ENCODE measurements at regions not wholly inside any gene's neighbourhood (a gene's known extent, or its start where the extent isn't known, plus 50 kb on each side); places are given as distances from the start of the nearest gene placed in this dataset.
"Not testable (repeated sequence)": the region's sequence is repeated elsewhere in the genome, so short reads cannot be mapped to it uniquely, and the experiment has no call there.

- no peak overlapping the region for H3K4me2 ChIP-seq (replicated peaks; ENCODE audit: extremely low read depth, low read length, poor library complexity, severe bottlenecking)
- H3K27ac ChIP-seq (ENCODE audit: low read depth in 1 of 2, low read length in 2 of 2): no peak overlapping the region
- no peak for TF ChIP-seq CTCF (IDR thresholded peaks at IDR 0.05)
- H2AFZ ChIP-seq (ENCODE audit: insufficient read depth, low read depth, low read length, poor library complexity, severe bottlenecking): no peak overlapping the region
- H4K20me1 ChIP-seq (ENCODE audit: insufficient read depth, low read length): no peaks in the 10 kb centered on the region
- H3K4me1 ChIP-seq (ENCODE audit: control insufficient read depth in 1 of 2, insufficient read depth in 2 of 2, low read length in 2 of 2): no peaks in the 10 kb centered on the region
- intact Hi-C loops (cut with micrococcal nuclease): no loop called here
- Mint-ChIP-seq H3K27ac (no peak overlapping the region), H3K36me3 (no peaks in the 10 kb centered on the region), H3K4me3 (no peak overlapping the region), H3K4me1 (peaks cover 4% of the 10 kb centered on the region), H3K27me3 (ENCODE audit: low read depth in 3 of 3) (no peaks in the 10 kb centered on the region), H3K9me3 (peaks cover 8 to 22% (median 17%) of the 10 kb centered on the region in 7 donors)
- no peak overlapping the region for H3K9ac ChIP-seq (ENCODE audit: insufficient read depth, low read length, poor library complexity, severe bottlenecking)
- H3K27me3 ChIP-seq (ENCODE audit: control insufficient read depth in 2 of 2, insufficient read depth in 2 of 2, low read length in 2 of 2): no peaks in the 10 kb centered on the region
- DNase-seq: no peak
- no peaks in the 10 kb centered on the region for H3K36me3 ChIP-seq (replicated peaks in 1 of 2; ENCODE audit: control insufficient read depth in 1 of 2, insufficient read depth in 2 of 2, low read length in 2 of 2)
- no peaks in the 10 kb centered on the region for H3K79me2 ChIP-seq (ENCODE audit: insufficient read depth, low read length)
- no peak overlapping the region for H3K4me3 ChIP-seq (replicated peaks in 1 of 3; ENCODE audit: low read depth in 2 of 3, low read length in 3 of 3)
- peaks cover 0 to 8% of the 10 kb centered on the region in 2 donors for H3K9me3 ChIP-seq (replicated peaks in 1 of 2; ENCODE audit: control insufficient read depth in 1 of 2, insufficient read depth in 1 of 2, low read length in 2 of 2)
Observed at GRCh38 chr7:41554481-41554880, 148.4 kb downstream of the INHBA start.

- intact Hi-C loops (cut with micrococcal nuclease); H3K79me2 ChIP-seq (ENCODE audit: insufficient read depth, low read length); H4K20me1 ChIP-seq (ENCODE audit: insufficient read depth, low read length); H3K4me3 ChIP-seq (replicated peaks in 1 of 3; ENCODE audit: low read depth in 2 of 3, low read length in 3 of 3); H3K36me3 Mint-ChIP-seq; H3K4me1 Mint-ChIP-seq; H3K9me3 ChIP-seq (replicated peaks in 1 of 2; ENCODE audit: control insufficient read depth in 1 of 2, insufficient read depth in 1 of 2, low read length in 2 of 2); H3K4me3 Mint-ChIP-seq; H3K27ac ChIP-seq (ENCODE audit: low read depth in 1 of 2, low read length in 2 of 2); H3K27me3 ChIP-seq (ENCODE audit: control insufficient read depth in 2 of 2, insufficient read depth in 2 of 2, low read length in 2 of 2); H2AFZ ChIP-seq (ENCODE audit: insufficient read depth, low read depth, low read length, poor library complexity, severe bottlenecking); H3K27me3 Mint-ChIP-seq (ENCODE audit: low read depth in 3 of 3); DNase-seq; H3K9ac ChIP-seq (ENCODE audit: insufficient read depth, low read length, poor library complexity, severe bottlenecking); H3K4me1 ChIP-seq (ENCODE audit: control insufficient read depth in 1 of 2, insufficient read depth in 2 of 2, low read length in 2 of 2); H3K36me3 ChIP-seq (replicated peaks in 1 of 2; ENCODE audit: control insufficient read depth in 1 of 2, insufficient read depth in 2 of 2, low read length in 2 of 2); H3K4me2 ChIP-seq (replicated peaks; ENCODE audit: extremely low read depth, low read length, poor library complexity, severe bottlenecking); H3K27ac Mint-ChIP-seq: not testable (repeated sequence)
- H3K9me3 Mint-ChIP-seq: peaks cover 5 to 18% (median 11%) of the 10 kb centered on the region in 7 donors
Observed at GRCh38 chr7:41550046-41550445, 152.8 kb downstream of the INHBA start.

Measured in CD14-positive monocyte (primary cell).